GOT3 (cell line): ENCODE measurements at regions not wholly inside any gene's neighbourhood (a gene's known extent, or its start where the extent isn't known, plus 50 kb on each side); places are given as distances from the start of the nearest gene placed in this dataset.

Experiments used
- DNase-seq: peaks from one replicate; lab custom pipeline; 2025; ENCODE audit warnings: mixed read lengths; lab: John Stamatoyannopoulos, UW

DNA sequence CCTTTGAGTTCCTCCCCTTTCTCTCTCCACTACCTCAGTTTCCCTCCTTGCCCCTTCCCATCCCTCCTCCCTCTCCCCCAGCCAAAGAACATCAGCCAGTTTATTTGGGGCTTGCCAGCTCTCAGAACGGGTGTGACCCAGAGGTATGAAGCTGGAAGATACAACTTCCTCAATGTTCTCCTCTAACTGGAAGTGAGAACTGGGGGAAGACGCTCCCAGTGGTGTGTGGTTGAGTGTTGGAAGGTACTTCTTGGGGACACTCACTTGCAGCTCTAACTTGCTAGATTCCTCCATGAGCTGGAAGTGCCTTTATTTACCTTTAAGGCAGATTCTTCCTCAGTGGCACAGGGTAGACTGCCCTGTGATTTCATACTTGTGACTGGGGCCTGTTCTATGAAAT is 110.5 kb upstream of the HABP2 start:
- DNase-seq: no peak

DNA sequence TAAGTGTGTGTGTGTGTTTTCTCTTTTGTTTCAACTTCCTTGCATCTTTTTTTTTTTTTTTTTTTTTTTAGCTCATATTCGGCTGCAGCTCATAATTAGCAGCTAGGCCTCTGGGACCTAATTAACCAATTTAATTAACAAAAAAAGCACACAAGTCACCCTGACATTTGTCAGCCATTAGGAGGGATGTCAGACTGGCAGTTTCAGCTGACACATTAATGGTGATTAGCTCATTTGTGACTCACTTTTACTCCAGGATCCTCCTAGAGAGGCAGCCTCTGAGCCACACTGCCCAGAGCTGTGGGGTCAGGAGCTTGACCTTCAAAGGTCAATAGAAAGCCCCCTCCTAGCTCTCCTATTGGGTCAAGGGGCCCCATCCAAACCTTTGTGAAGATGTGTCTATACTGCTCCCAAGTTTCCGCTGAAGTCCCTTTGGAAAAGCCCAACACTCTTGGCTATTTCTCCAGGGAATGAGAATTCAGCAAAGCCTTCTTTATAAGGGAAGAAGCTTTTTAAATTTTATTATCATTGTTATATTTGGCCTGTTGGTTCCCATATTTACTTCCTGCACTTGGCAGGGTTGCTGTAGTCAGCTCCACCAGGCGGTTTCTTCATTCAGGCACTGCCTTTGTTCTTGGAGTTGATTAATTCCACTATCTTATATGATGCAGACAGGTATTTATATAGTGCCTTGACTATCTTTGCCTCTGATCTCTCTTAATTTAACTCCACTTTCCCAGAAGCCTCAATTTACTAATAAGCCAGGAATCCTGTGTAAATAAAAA is 109.5 kb upstream of the HABP2 start:
- no peak for DNase-seq

DNA sequence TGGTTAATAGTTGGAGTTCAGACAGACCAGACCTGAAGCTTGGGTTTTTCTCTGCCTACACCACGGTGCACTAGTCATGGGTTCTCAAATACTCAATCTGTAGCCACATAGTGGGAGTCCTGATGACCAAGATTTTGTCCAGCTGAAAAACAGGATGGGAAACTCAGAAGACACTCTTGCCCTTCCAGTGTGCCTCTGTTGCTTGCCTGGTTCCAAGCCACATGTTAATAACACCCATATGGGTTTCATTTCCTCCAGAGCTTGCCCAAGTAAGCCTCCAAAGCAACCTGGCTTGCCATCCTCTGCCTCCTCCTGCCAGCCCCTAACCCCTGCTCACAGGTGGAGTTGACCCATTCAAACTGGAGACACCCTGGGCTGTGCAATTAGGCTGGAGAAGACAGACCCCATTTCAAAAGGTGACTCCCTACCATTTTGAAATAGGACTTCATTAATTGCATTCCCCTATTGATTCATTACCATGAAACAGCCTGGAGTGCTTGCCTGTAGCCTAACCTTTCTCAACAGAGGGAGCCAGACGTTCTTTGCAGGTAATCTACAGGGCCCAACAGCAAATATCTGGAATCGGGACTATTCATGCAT is 108.0 kb upstream of the HABP2 start:
- no peak for DNase-seq

DNA sequence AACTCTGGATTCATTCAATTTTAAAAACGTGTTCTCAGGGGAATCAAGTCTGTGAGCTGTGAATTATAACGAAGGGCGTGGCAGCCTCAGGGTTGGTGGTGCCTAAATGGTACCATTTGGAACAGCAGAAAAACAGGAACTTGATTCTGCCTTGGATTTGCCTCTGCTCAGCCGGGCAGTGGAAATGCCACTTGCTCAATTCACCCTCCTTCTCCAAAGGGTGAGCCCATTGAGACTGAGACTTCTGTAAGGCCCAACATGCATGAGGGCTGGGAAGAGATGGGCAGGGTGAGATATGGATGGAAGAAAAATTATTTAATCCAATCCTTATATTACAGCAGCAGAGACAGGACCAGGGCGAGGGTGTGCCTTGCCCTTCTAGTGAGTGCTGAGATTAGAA is 107.1 kb upstream of the HABP2 start:
- no peak for DNase-seq

DNA sequence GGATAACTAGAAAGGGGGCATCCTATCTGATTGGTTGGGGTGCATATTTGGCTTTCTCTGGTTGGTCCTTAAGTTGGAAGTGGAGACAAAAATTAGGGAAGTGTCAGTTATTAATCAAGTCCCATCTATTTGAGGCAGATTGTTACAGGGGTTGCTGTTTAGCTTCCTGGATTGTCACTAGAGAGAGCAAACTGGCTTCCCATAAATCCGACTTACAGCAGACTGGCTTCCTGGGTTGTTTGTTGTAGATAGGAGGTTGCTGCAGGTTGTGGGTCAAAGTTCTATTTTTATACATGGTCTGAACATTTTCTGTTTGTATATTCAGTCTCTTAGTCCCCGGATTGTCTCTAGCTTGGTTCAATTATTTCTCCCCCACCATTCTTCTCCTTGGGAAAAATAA is 106.1 kb upstream of the HABP2 start:
- no peak for DNase-seq

DNA sequence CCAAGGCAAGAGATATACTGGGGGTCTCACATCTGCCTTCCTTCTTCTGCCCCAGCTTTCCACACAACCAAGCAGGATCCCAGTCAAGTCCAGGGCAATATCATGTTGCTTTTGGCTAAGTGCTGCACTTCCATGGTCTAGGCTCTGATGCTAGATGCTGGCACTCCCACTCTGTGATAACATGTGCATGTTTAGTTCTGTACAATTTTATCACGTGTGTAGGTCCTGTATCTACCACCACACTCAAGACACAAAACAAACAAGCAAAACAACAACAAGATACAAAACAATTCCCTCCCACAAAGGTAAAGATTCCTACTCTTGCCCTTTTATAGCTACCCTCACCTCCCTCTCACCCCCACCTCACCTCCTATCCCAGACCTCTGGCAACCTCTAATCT is 105.6 kb upstream of the HABP2 start:
- no peak for DNase-seq

DNA sequence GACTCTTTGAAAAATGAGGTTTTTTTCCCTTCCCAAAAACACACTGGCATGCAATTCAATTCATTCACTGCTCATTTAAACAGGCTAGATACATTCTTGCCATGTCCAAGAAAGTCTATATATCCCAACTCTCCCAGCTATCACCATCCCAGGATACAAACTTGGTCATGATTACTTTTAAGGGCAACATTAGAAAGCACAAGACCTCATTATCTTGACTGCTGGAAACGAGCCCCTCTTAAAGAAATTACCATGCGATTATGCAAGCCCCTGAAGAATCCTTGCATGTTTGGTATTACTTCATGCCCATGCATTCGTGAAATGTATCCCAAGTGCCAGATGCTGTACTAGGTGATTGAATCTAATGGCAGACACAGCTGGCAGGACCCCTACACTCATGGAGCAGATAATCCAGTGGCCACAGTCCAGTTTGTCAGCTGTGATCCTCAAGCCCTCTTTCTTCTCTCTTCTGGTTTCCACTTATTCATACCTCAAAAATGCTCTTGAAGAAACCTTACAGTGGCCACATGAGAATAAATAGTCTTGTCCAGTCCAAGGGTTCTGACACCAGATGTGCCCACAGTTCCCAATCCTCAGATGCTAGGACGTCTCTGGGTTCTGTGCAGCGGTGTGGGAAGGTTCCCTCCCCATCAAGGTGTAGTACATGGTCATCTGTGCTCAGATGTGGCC is 103.7 kb upstream of the HABP2 start:
- no peak for DNase-seq

DNA sequence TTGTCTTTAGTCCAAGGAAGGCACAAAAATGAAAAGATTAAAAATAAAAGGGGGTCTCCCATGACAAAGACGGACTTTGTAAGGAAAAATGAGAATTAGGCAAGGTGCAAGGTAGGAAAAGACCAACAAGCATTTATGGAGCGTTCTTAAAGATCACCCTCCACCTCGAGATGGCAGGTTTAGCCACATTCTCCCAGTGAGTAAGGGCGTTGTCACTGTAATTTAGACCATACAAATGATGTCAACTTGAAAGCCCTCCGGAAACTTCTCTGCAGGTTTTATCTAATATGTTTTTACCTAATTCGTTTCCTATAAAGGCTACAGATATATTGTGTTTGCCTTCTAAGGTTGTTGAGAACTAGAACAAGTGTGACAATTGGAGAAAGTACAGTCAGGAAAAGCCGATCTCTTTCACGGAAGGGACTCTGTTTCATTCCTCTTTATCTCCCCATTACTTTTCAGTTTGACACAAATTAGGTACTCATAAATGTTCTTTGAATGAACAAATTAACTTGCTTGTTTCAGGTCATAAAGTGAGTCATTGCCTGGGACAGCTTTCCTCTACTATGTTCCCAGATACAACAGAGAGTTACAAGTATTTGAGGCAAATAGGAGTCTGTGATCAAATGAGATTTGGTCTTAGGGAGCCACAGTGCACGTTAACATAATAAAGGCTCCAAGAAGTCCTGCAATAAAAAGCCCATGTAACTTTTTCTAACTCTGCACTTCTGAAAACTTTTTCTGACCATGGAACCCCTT is 102.6 kb upstream of the HABP2 start:
- no peak for DNase-seq

DNA sequence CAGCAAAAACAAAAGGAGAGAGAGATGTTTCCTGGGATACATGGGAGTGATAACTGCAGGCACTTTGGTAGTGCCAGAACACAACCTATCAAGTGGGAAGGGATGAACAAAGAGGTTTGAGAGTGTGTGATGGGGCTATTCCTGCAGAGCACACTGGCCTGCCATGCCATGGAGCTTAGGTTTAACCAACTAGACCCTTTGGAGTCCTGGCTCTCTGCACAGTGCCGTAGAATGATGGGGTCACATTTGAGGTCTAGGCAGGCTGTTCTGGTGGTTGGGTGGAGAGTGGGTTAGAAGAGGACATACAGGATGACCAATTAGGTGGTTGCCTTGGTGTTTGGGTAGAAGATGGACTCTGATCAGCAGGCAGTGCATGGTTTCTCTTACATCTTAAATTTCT is 101.9 kb upstream of the HABP2 start:
- no peak for DNase-seq

DNA sequence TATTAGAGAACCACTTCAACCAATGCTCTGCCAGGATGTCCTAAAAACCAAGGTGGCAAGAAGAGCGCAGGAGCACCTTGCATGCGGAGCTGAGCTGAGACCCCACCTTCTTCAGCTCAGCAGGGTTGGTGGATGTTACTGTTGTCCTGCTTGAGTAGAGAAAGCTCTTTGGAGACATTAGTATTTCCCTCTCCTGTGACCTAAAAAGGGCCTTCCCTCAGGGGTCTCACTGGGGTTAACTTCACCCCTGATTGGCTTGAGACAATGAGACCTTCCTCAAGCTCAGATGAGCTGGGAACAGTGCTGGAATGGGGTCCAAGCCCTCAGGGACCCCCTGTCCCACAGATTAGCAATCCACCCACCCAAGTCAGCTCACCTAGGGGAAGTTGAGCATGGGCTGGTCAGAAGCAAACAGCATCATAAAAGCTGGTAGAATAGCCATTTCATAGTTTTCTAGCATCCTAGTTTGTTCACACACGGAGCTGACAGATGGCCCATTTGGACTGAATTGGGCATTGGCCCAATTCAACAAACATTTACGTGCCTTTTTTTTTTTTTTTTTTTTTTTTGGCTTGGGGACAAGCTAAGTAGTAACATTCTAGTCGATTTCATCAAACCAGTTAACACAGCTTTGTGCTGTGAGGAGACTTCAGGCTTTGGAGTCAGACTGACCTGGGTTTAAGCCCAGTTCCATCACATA is 100.6 kb upstream of the HABP2 start:
- no peak for DNase-seq

DNA sequence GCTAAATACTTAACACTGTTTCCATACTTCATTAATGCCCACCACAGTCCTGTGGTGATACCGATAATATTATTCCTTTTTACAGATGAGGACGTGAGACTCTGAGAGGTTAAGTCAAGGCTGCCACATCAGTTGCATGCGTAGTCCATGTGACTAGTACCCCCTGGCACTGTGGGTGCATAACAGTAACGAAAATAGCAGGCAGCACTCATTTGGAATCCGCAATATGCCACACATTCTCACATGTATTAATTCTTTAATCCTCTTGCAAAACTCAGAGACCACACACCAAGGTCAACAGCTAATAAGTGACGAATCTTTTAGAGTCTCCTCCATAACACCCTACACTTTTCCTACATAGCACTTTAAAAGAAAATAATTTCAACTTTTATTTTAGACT is 99.5 kb upstream of the HABP2 start:
- no peak for DNase-seq

DNA sequence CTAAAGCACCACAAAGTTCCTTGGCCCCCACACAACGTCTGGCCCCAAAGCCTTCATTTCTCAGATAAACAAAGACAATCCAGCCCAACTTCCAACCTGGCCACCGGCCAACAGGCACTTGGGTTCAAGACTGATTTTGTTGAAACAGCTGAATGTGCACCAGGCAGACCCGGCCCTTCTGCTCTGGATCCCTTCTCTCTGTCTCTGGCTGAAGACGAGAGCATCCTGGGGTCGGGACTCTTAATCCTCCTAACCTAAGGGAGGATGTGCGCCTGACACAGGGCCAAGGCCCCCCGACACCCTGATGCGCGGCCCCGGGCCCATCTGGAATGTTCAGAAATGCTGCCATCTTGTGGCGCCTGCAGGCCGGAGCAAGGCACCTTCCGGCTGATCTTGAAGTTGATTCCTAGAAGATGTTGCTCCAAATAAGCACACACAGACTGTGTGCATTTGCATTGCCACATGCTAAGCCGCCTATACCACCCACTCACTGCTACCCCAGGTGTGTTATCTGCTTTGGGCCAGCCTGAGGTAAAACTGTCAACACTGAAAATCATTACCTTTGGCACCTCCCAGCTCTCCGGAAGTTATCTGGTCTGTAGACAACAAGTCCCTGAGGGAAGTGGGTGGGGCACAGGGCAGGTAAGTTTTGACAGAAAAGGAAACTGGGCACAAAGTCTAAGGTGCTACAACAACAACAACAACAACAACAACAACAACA is 98.4 kb upstream of the HABP2 start:
- no peak for DNase-seq

DNA sequence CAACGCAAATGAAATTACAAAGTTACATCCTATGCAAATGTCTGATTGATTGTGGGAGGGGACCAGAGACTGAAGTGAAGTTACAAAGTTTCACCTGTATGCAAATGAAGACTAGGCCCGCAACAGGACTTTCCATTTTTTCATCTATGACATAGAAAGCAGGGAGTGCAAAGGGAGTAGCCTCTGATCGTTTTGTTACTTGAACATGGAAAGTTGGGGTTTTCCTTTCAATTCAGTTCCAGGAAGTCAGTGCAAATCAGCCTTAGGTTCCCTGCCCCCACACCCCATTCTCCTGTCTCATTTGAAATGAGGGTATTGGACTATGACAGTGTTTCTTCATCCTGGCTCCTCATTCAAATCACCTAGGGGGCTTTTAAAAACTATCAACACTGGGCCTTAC is 96.9 kb upstream of the HABP2 start:
- DNase-seq: no peak

DNA sequence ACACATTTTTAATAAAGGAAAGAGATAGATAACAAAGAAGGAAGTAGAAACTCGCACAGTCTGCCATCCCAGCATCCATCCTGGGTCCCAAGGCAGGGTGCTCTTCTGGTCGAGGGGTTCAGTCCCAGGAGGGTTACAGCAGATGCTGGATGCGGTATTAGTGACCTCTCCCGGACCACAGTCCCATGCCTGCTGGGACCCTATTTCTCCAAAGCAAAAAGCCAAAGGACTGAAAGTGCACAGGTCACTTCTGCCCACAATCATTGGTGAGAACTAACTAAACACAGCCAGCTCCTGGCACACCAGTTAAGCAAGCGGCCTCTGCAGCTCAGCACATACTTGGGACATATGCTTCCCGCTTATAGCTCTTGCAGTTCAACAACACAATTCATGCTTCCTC is 96.1 kb upstream of the HABP2 start:
- no peak for DNase-seq

DNA sequence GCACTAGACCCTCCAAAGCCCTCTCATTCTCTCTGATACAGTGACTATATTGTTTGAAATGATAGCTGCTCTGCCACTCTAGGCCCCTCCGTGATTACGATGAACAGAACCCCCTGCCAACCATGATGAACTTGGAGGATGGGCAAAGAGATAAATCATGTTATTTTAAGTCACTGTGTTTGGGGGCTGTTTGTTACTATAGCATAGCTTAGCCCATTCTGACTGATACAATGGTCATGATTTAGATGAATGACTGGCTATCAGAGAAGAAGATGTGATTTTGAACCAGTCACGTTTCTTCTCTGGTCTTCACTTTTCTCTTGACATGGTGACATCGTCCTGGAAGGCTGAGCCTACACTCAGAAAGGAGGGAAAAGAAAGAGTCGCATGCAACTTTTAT is 95.4 kb upstream of the HABP2 start:
- DNase-seq: no peak

DNA sequence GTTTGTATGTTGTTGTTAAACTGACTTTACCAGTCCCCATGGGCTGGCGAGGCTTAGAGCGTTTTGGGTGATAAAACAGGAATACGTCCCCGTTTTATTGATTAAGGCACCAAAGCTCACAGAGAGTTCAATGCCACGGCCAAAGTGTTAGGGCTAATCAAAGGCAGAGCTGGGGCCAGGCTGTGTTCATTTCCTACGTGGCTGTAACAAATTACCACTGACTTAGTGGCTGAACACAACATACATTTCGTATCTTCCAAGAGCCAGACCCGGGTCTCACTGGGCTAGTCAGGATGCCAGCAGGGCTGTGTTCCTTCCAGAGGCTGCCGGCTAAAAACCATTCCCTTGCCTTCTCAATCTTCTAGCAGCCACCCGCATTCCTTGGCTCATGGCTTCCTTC is 94.4 kb upstream of the HABP2 start:
- no peak for DNase-seq

DNA sequence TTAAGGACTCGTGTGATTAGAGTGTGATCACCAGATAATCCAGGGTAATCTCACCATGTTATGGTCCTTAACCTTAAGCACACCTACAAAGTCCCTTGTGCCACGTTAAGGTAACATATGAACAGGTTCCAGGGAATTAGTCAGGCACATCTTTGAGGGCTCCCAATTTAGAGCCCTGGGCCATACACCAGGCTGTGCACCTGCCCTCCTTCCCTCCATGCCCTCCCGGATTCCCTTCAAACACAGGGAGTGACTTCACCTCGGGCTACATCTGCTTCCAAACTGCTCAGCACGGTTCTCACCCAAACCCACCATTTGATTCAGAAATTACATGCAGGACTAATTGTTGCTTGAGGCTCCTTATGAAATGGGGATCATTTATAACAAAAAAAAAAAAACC is 93.9 kb upstream of the HABP2 start:
- no peak for DNase-seq

DNA sequence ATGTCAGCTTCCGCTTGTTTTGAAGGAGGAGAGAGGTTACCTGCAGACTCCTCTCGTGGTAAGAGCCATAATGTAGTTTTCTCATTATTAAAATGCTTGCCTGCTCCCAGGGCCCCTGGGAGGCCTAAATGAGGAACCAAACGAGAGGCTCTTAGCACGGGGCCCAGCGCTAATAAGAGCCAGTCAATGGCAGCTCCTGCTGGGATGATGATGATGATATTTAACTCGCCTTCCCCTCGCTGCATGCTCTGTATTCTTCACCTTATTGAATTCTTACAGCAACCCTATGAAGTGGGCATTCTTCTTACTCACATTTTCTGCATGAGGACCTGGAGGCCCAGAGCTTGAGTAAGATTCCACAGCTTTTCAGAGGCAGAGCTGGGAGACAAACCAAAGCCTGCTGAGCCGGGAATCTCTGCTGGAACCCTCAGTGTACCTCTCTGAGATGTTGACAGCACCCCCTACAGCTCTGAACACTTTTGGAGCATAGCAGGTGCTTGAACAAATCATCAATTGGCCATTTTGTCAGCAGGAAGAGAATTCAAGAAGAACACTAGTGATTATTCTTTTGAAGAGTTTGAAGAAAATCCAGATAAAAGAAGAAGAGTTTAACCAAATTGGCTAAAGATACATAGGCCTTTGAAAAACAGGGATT is 93.1 kb upstream of the HABP2 start:
- no peak for DNase-seq

DNA sequence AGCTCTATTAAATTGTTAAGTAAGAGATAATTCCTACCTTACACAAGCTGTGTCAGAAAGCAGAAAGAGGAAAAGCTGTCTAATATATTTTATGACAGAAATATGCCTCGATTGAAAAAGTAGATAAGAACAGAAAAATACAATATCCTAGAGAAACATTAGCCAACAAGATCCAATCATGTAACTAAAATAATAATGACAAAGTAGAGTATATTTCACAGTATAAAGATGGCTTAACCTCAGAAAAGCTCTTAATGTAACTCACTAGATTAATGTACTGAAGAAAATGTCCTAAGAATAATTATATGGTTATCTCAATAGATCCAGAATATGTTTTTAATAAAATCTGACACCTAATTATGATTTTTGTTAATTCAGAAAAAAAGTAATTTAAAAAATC is 89.8 kb upstream of the HABP2 start:
- no peak for DNase-seq

DNA sequence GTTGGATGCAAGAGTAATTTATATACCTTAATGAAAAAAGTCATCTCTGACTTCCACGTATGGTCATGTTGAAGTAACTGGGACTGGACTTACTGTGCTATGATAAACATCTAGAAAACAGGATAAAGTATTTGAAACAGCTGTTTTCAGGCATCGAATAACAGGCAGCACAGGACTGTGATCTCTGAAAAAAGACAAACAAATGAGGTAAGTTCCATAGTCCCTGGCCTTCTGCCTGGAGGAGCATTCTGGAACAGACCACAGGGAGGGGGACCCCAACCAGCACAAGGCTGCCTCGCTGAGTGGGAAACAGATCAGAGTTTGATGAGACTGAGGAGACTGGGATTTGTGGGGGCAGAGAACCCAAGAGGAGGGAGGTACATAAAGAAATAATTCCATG is 89.1 kb upstream of the HABP2 start:
- no peak for DNase-seq

DNA sequence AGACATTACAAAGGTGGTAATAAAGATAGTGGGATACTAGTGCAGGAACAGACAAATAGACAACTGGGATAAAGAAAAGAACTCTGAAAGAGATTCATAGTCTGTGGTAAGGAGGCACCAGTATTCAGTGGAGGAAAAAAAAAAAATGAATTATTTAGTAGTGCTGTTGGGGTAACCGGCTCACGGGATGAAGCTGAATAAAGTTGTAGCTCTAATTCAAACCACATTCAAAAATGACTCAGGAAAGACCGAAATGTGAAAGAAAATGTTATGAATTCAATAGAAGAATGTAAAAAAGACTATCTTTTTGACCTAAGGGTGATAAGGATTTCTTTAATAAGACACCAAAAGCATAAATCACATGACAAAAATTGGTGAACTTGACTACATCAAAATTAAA is 83.1 kb upstream of the HABP2 start:
- DNase-seq: no peak
